Ureter (tissue), 1 donor: ENCODE measurements at regions not wholly inside any gene's neighbourhood (a gene's known extent, or its start where the extent isn't known, plus 50 kb on each side); places are given as distances from the start of the nearest gene placed in this dataset.
"Not testable (repeated sequence)": the region's sequence is repeated elsewhere in the genome, so short reads cannot be mapped to it uniquely, and the experiment has no call there.

Experiments
- DNase-seq: peaks from one replicate; pipeline ENCODE4 v3.0.0-alpha.2; 2020; ENCODE audit warnings: low spot score
- donor health status: DM: yes; HTN: yes; CAD: no.

- no peak for DNase-seq
These were observed 500.8 kb downstream of the NPIPA7 start for GRCh38 chr16:16879567-16880251.

- DNase-seq: no peak
These were observed 502.9 kb downstream of the NPIPA7 start for GRCh38 chr16:16881814-16882213.

GRCh38 chr16:16882766-16883165 is 503.8 kb downstream of the NPIPA7 start:
- no peak for DNase-seq

GRCh38 chr16:16884451-16884850 is 505.5 kb downstream of the NPIPA7 start:
- no peak for DNase-seq

- no peak for DNase-seq
These were observed 508.3 kb downstream of the NPIPA7 start for GRCh38 chr16:16887193-16887592.

GRCh38 chr16:16890964-16891363 is 512.0 kb downstream of the NPIPA7 start:
- DNase-seq: no peak

- no peak for DNase-seq
These were observed 525.7 kb downstream of the NPIPA7 start for GRCh38 chr16:16904601-16905000.

GRCh38 chr16:16905850-16906249 is 526.9 kb downstream of the NPIPA7 start:
- no peak for DNase-seq

- no peak for DNase-seq
These were observed 528.1 kb downstream of the NPIPA7 start for GRCh38 chr16:16907089-16907488.

- DNase-seq: no peak
These were observed 529.1 kb downstream of the NPIPA7 start for GRCh38 chr16:16908077-16908476.

GRCh38 chr16:16909126-16909525 is 530.2 kb downstream of the NPIPA7 start:
- DNase-seq: no peak

GRCh38 chr16:16910666-16911065 is 531.7 kb downstream of the NPIPA7 start:
- no peak for DNase-seq

- no peak for DNase-seq
These were observed 536.8 kb downstream of the NPIPA7 start for GRCh38 chr16:16915771-16916170.

- DNase-seq: no peak
These were observed 538.3 kb downstream of the NPIPA7 start for GRCh38 chr16:16917191-16917785.

- DNase-seq: no peak
These were observed 544.5 kb downstream of the NPIPA7 start for GRCh38 chr16:16923479-16923878.

- DNase-seq: no peak
These were observed 545.7 kb downstream of the NPIPA7 start for GRCh38 chr16:16924613-16925012.

- DNase-seq: no peak
These were observed 545.3 kb downstream of the XYLT1 start for GRCh38 chr16:16925432-16925831.

GRCh38 chr16:16928532-16929109 is 542.1 kb downstream of the XYLT1 start:
- no peak for DNase-seq

- no peak for DNase-seq
These were observed 540.3 kb downstream of the XYLT1 start for GRCh38 chr16:16930309-16931000.

- no peak for DNase-seq
These were observed 536.9 kb downstream of the XYLT1 start for GRCh38 chr16:16933861-16934260.

- DNase-seq: no peak
These were observed 536.1 kb downstream of the XYLT1 start for GRCh38 chr16:16934660-16935059.

- not testable (repeated sequence) for DNase-seq
These were observed 534.9 kb downstream of the XYLT1 start for GRCh38 chr16:16935909-16936308.

- DNase-seq: no peak
These were observed 533.2 kb downstream of the XYLT1 start for GRCh38 chr16:16937576-16937975.
